SU-DHL-6 (cell line): ENCODE measurements at regions not wholly inside any gene's neighbourhood (a gene's known extent, or its start where the extent isn't known, plus 50 kb on each side); places are given as distances from the start of the nearest gene placed in this dataset.

ENCODE experiments used
- H2AFZ ChIP-seq: fragments of 200-600 bp; sonication (generic); 2 replicates; pipeline ENCODE4 v1.6.1; 2014; ENCODE audit warnings: low read depth, mild to moderate bottlenecking, moderate library complexity, mixed read lengths, antibody characterized with exemption, low read length; ENCODE audit not compliant: severe bottlenecking
- H3F3A ChIP-seq: fragments of 200-600 bp; shearing (Covaris generic); 2 replicates; pipeline ENCODE4 v1.6.0; 2016; ENCODE audit warnings: antibody characterized with exemption, mild to moderate bottlenecking; ENCODE audit not compliant: insufficient read depth
- H3K27ac ChIP-seq: fragments of 200-600 bp; sonication (generic); 2 replicates; pipeline ENCODE4 v1.5.1; 2016; ENCODE audit warnings: low read depth, mild to moderate bottlenecking, low read length, moderate library complexity, mixed read lengths
- H3K27me3 ChIP-seq: fragments of 200-600 bp; sonication (generic), shearing (Covaris generic); 2 replicates; pipeline ENCODE4 v1.6.0; 2014; ENCODE audit warnings: mild to moderate bottlenecking, low read length
- H3K36me3 ChIP-seq: fragments of 200-600 bp; sonication (generic); 2 replicates; pipeline ENCODE4 v1.6.1; 2014; ENCODE audit warnings: mild to moderate bottlenecking, low read length, mixed read lengths
- H3K4me2 ChIP-seq: fragments of 300-600, 200-600 bp; shearing (Covaris generic), sonication (generic); 2 replicates; pipeline ENCODE4 v1.6.0; 2014; ENCODE audit warnings: low read length, low read depth, mild to moderate bottlenecking; ENCODE audit not compliant: poor library complexity, severe bottlenecking
- H3K4me3 ChIP-seq: fragments of 200-600 bp; sonication (generic); 2 replicates; pipeline ENCODE4 v1.5.1; 2014; ENCODE audit warnings: antibody characterized with exemption, low read length, mild to moderate bottlenecking, mixed read lengths; ENCODE audit not compliant: insufficient read depth, poor library complexity, severe bottlenecking
- H3K79me2 ChIP-seq: fragments of 200-600 bp; sonication (generic); 2 replicates; pipeline ENCODE4 v1.6.1; 2014; ENCODE audit warnings: mild to moderate bottlenecking, low read length, moderate library complexity; ENCODE audit not compliant: insufficient read depth
- H3K9ac ChIP-seq: fragments of 200-600 bp; sonication (generic); 2 replicates; pipeline ENCODE4 v1.7.0; 2014; ENCODE audit warnings: mild to moderate bottlenecking, low read length
- H3K9me2 ChIP-seq: fragments of 200-600 bp; sonication (generic); replicated peaks from 2 replicates; pipeline ENCODE4 v1.6.1; 2014; ENCODE audit warnings: low read length; ENCODE audit not compliant: insufficient read depth
- H3K9me3 ChIP-seq: fragments of 200-600 bp; sonication (generic); 2 replicates; pipeline ENCODE4 v1.6.1; 2014; ENCODE audit warnings: low read length, mixed read lengths; ENCODE audit not compliant: insufficient read depth
- H4K20me1 ChIP-seq: fragments of 200-600 bp; sonication (generic); 2 replicates; pipeline ENCODE4 v1.6.1; 2014; ENCODE audit warnings: low read depth, mild to moderate bottlenecking, antibody characterized with exemption, low read length, moderate library complexity, mixed read lengths
- CTCF ChIP-seq: fragments of 200-600 bp; sonication (generic); IDR thresholded peaks from one replicate; pipeline ENCODE4 v1.5.1; 2017; ENCODE audit warnings: antibody characterized with exemption, mild to moderate bottlenecking, low read length, moderate library complexity; ENCODE audit not compliant: insufficient read depth, poor library complexity, severe bottlenecking
- EZH2phosphoT487 ChIP-seq: fragments of 200-600 bp; sonication (generic), shearing (Covaris generic); conservative IDR thresholded peaks from 2 replicates; pipeline ENCODE4 v1.6.1; 2018; ENCODE audit warnings: mild to moderate bottlenecking, antibody characterized with exemption, low read length, moderate library complexity, mixed read lengths

GRCh38 chr5:12795333-12795663, 891.1 kb upstream of the CTNND2 start:
- H3K27ac ChIP-seq, result no peak overlapping the region
- no peak overlapping the region for H3K4me3 ChIP-seq
- no peaks in the 10 kb centered on the region for H3K9me2 ChIP-seq
- H3K36me3 ChIP-seq, result no peaks in the 10 kb centered on the region
- H3K9me3 ChIP-seq, result no peaks in the 10 kb centered on the region
- no peaks in the 10 kb centered on the region for H3F3A ChIP-seq
- H3K27me3 ChIP-seq, result no peaks in the 10 kb centered on the region
- no peak for TF ChIP-seq EZH2phosphoT487
- no peak for TF ChIP-seq CTCF
- H2AFZ ChIP-seq, result no peak overlapping the region
- no peaks in the 10 kb centered on the region for H4K20me1 ChIP-seq
- no peaks in the 10 kb centered on the region for H3K79me2 ChIP-seq
- no peak overlapping the region for H3K9ac ChIP-seq
- H3K4me2 ChIP-seq, result no peak overlapping the region

GRCh38 chr5:12794476-12795332, 890.5 kb upstream of the CTNND2 start:
- no peaks in the 10 kb centered on the region for H3K27me3 ChIP-seq
- no peaks in the 10 kb centered on the region for H3K79me2 ChIP-seq
- no peak overlapping the region for H3K4me3 ChIP-seq
- no peak overlapping the region for H2AFZ ChIP-seq
- no peaks in the 10 kb centered on the region for H3K36me3 ChIP-seq
- TF ChIP-seq EZH2phosphoT487 (no peak), CTCF (no peak)
- H3K9ac ChIP-seq, result no peak overlapping the region
- no peaks in the 10 kb centered on the region for H3F3A ChIP-seq
- H3K9me2 ChIP-seq, result no peaks in the 10 kb centered on the region
- H3K9me3 ChIP-seq, result no peaks in the 10 kb centered on the region
- H3K4me2 ChIP-seq, result no peak overlapping the region
- no peak overlapping the region for H3K27ac ChIP-seq
- no peaks in the 10 kb centered on the region for H4K20me1 ChIP-seq

GRCh38 chr5:12793373-12793772, 889.1 kb upstream of the CTNND2 start:
- H3F3A ChIP-seq, result no peaks in the 10 kb centered on the region
- no peaks in the 10 kb centered on the region for H4K20me1 ChIP-seq
- TF ChIP-seq EZH2phosphoT487, result no peak
- TF ChIP-seq CTCF, result no peak
- H3K79me2 ChIP-seq, result no peaks in the 10 kb centered on the region
- H3K4me2 ChIP-seq, result no peak overlapping the region
- no peak overlapping the region for H3K9ac ChIP-seq
- H3K4me3 ChIP-seq, result no peak overlapping the region
- no peak overlapping the region for H3K27ac ChIP-seq
- no peaks in the 10 kb centered on the region for H3K36me3 ChIP-seq
- H3K27me3 ChIP-seq, result no peaks in the 10 kb centered on the region
- H3K9me3 ChIP-seq, result no peaks in the 10 kb centered on the region
- no peaks in the 10 kb centered on the region for H3K9me2 ChIP-seq
- no peak overlapping the region for H2AFZ ChIP-seq
